Stimulated activated CD4-positive, alpha-beta T cell treated with anti-CD3 and anti-CD28 coated beads, Interleukin-2, amount 100 ng/mL, for 48 hours (primary cell): ENCODE measurements at regions not wholly inside any gene's neighbourhood (a gene's known extent, or its start where the extent isn't known, plus 50 kb on each side); places are given as distances from the start of the nearest gene placed in this dataset.
"Not testable (repeated sequence)": the region's sequence is repeated elsewhere in the genome, so short reads cannot be mapped to it uniquely, and the experiment has no call there.

Experiments used
- DNase-seq, 2 donors: peaks; one replicate each; pipeline ENCODE4 v3.0.0-alpha.2; 2020

- no peak for DNase-seq
These were observed 55.9 kb downstream of the ZBTB18 start for GRCh38 chr1:244106837-244107493.

DNA sequence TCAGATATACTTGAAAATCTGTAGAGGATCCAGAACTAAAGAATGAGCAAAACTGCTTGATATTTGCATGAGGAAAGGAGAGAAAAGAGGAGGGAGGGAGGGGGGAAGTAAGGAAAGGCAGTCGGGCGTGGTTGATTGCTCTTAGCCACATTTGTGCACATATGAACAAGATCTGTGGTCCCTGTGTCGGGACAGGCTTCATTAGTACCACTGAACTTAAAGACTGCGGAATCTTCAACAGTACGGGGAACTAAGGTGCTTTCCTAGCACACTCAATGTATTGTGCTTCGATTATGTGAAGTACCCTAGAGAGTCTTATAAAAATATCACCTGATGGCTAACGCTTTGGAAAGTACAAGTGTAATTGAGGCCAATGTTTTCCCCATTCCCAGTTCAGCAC, 59.9 kb downstream of the ZBTB18 start:
- DNase-seq: no peak

- no peak for DNase-seq
These were observed 61.0 kb downstream of the ZBTB18 start for GRCh38 chr1:244112041-244112440.

- no peak for DNase-seq
These were observed 61.6 kb downstream of the ZBTB18 start for GRCh38 chr1:244112636-244113035.

GRCh38 chr1:244113532-244114320, 62.6 kb downstream of the ZBTB18 start:
- no peak for DNase-seq

DNA sequence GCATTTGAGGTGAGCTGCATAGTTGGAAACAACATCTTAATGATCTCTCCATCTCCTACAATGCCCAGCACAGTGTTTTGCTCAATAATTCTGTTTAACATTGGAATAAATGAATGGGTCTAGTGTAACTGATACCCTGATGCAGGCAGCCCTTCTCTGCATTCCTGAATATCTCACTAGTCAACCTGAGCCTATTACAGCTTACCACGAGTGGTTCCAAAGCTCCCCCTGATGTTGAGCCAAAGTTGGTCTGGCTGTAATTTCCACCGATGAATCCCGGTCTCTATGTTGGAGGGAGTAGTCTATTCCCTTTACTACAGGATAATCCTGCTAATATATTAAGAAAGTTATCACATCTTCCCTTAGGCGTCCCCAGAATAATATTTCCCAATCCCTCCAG, 63.8 kb downstream of the ZBTB18 start:
- no peak for DNase-seq

GRCh38 chr1:244116946-244117345, 65.9 kb downstream of the ZBTB18 start:
- DNase-seq: no peak

GRCh38 chr1:244118109-244118761, 67.2 kb downstream of the ZBTB18 start:
- no peak for DNase-seq

DNA sequence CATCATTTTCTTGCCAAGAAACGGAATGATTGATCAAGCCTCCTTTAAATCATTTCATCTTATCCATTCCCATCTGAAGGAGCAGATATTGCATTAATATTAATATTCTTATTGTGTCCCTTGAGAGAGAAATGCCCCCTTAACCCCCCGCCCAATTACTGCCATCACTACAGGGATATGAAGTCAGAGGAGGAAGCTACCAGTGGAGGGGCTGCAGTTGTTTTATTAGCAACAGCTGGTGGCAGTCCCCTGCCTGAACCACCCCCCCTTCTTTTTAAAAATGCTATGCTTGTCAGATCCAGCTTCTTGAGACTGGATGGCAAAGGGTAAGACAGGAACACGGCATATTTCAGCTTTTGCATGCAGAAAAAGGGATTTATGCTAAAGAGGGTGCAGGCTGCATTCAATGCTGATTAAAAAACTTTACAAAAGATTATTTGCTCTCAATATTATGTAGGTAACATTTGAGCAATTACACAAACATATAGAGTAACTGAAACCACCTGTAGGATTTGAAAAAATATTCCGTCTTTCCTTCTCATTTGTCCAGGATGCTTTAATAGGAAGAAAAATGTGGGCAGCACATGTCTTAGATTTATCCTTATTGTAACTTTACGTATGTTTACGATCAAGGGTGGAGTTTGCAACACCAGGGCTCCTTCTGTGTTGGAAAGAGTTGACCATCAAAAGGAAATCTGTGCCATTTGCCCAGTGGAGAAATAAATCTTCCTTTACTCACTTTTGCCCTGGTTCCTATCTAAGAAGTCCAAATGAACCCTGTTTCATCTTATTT, 77.7 kb downstream of the ZBTB18 start:
- no peak for DNase-seq

DNA sequence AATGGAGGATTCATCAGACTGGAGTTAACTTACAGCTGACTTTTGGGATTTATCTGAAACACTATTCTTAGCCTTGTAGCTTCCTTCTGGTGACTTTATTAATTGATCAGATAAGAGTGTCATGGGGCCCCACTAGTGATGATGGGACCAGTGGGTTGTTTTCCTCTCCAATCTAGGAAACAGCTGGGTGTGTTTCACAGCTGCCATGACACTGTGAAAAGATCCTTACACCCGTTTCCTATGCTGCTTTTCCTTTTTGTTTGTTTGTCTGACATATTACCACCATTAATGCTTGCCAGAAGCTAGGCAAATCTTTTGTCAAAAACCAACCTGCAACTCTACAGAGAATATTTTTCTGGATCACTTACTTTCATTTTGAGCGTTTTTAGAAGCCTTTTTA, 86.2 kb downstream of the ZBTB18 start:
- no peak for DNase-seq

DNA sequence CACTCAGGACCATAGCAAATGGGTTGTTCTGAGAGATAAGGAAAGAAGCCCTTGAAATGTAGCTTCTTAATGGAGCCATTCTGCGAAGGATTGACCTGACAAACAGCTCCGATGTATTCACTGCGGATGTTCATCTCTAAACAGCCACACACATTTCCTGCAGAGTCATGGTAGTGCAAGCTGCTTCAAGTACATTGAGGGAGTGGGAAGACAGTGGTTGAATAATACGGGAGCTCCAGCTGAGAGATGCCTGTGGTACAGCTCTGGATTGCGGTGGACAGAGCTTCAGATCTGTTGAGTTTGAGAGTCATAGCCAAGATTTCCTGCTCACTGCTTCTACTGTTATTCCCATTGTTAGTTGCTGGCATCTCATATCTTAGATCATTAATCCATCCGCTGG, 86.6 kb downstream of the ZBTB18 start:
- DNase-seq: no peak

DNA sequence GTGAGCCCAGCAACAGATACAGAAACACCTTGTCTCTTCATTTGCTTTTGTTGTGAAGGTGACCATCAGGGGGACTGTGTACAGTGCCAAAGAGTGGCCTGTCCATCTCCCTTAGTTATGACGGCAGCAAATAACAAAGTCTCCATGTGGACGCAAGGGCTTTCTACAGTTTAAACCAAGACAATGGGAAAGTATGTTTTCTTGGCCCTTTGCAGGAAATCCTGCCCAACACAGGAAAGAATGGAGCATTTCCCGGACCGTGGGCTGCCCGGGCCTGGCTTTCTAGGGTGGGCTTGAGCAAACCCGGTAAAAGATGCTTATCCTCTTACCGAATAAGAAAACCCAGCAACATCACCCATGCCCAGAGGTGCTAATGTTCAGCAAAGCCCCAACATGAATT, 87.3 kb downstream of the ZBTB18 start:
- DNase-seq: no peak

- DNase-seq: no peak
These were observed 88.6 kb downstream of the ZBTB18 start for GRCh38 chr1:244139655-244140054.

DNA sequence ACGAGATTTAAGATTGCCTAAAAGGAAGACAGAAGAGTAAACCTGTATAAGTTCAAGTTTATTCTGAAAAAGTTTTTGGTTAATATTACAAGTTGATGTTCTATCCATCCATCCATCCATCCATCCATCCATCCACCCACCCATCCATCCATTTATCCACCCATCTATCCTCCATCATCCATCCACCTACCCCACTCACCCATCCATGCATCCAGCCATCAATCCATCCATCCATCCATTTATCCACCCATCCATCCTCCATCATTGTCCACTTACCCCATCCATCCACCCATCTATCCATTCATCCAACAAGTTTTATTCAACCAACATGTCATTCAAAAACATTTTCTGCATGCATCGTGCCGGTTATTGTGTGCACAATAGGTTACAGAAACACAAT, 89.3 kb downstream of the ZBTB18 start:
- DNase-seq: no peak

GRCh38 chr1:244144053-244144452, 93.0 kb downstream of the ZBTB18 start:
- no peak for DNase-seq

DNA sequence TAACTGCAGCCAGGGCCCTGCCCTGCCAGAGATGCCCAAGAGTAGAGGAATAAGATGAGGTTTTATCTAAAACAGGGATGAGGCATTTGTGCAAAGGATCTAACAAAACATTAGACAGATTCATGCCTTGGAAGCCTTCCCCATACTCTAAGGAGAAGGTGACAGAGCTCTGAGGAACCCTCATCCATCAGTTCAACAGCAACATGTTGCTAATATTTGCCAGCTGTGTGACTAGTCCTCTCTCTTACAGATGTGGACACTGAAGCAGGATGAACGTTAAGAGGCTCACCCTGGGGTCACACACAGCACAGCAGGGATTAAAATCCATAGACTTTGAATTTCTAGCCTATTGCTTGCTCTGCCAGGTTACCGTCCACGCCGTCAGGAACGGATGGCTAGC, 99.0 kb downstream of the ZBTB18 start:
- no peak for DNase-seq

DNA sequence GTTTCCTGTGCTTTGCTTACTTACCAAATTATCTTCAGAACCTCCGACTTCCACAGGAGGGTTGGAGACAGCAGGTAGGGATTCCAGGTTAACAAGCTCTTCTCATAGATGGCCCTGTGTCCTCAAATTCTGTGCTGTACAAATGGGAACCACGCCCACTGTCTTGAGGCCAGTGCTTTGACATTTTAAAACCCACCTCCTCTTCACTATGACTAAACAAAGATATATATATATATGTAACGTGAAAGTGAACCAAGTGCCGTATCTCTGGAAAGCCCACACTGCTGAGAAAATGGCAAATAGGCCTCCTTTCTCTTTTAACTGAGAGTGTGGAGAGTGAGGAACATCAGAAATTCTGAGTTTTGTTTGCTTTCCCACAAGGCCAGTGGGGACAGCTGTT, 99.6 kb downstream of the ZBTB18 start:
- DNase-seq: no peak

GRCh38 chr1:244151537-244151936, 100.5 kb downstream of the ZBTB18 start:
- no peak for DNase-seq

DNA sequence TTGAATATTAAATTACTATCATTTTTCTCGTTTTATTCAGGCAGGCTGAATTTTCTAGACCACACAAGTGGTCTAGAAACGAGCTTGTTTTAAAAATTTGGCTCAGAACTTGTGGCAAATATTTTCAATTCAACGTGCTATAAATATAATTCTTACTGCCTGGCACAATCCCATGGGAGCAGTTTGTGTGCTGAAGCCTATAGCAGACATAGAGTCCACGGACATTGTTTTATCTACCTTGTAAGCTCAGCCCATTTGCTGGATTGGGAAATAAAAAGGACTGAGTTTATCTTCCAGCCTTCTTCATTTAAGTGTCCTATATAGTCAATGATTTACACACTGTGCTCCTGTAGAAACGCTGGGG, 103.4 kb downstream of the ZBTB18 start:
- no peak for DNase-seq

DNA sequence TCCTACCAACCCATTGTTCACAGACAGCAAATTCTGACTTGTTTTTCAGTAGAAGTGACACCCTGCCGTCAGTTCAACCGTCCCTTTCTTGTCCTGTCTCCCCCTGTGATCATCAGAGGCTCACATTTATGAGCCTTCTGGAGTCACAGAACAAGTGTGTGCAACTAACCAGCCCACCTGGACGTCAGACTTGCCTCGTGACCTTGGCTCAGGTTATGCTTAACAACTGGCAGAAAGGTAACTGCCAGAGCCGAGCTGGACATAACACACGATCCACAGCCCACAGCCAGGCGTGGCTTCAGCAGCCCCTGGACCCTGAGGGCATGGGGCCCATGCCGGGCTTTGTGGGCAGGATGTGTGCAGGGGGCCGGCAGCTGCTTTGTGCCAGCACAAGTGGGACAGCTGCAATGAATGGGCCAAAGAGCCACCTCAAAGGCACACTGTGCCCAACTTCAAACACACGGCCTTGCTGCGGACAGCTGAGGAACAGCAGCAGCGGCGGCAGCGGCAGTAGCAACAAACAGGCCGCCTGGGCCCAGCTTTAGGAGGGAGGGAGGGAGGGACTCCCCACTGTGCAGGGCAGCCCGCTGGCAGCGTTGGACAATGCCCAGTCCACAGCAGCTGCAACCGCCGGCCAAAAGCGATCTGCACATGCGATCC, 103.9 kb downstream of the ZBTB18 start:
- DNase-seq: no peak

GRCh38 chr1:244155661-244156060, 104.6 kb downstream of the ZBTB18 start:
- no peak for DNase-seq

GRCh38 chr1:244156617-244157016, 105.5 kb downstream of the ZBTB18 start:
- DNase-seq: not testable (repeated sequence)
